GM13976 (cell line): ENCODE measurements at regions not wholly inside any gene's neighbourhood (a gene's known extent, or its start where the extent isn't known, plus 50 kb on each side); places are given as distances from the start of the nearest gene placed in this dataset.

Experiments
- DNase-seq: peaks from one replicate; pipeline ENCODE4 v3.0.0; 2012; ENCODE audit warnings: low spot score
- in situ Hi-C: fragments of 300-500 bp; cut with MboI; formaldehyde crosslinking; loops from one replicate; pipeline ENCODE4 v1.12.0; 2022; ENCODE audit warnings: low sequenced_read_pairs, mixed read lengths, inconsistent platforms; ENCODE audit not compliant: unreplicated experiment
- TF ChIP-seq, protein P1 (sequence below): IDR thresholded peaks from 2 replicates; pipeline ENCODE4 v1.5.1; 2012; ENCODE audit warnings: borderline replicate concordance, mild to moderate bottlenecking; ENCODE audit not compliant: insufficient read depth; ENCODE audit errors: extremely low read depth, missing control alignments, control extremely low read depth

- in situ Hi-C loops, result no loop called here
- TF ChIP-seq, protein P1, sequence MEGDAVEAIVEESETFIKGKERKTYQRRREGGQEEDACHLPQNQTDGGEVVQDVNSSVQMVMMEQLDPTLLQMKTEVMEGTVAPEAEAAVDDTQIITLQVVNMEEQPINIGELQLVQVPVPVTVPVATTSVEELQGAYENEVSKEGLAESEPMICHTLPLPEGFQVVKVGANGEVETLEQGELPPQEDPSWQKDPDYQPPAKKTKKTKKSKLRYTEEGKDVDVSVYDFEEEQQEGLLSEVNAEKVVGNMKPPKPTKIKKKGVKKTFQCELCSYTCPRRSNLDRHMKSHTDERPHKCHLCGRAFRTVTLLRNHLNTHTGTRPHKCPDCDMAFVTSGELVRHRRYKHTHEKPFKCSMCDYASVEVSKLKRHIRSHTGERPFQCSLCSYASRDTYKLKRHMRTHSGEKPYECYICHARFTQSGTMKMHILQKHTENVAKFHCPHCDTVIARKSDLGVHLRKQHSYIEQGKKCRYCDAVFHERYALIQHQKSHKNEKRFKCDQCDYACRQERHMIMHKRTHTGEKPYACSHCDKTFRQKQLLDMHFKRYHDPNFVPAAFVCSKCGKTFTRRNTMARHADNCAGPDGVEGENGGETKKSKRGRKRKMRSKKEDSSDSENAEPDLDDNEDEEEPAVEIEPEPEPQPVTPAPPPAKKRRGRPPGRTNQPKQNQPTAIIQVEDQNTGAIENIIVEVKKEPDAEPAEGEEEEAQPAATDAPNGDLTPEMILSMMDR, result no peak
- no peak for DNase-seq
Measured at GRCh38 chr6:115396112-115396906, 664.4 kb downstream of the FRK start.

DNA sequence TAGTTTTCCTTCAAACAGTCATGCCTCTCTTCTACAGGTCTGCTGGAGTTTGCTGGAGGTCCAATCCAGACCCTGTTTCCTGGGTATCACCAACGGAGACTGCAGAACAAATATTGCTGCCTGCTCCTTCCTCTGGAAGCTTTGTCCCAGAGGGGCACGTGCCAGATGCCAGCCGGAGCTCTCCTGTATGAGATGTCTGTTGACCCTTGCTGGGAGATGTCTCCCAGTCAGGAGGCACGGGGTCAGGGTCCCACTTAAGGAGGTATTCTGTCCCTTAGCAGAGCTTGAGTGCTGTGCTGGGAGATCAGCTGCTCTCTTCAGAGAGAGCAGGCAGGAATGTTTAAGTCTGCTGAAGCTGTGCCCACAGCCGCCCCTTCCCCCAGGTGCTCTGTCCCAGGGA lies 666.9 kb downstream of the FRK start:
- TF ChIP-seq, protein P1, result no peak
- in situ Hi-C loops, result no loop called here

GRCh38 chr6:115370202-115370601 lies 690.5 kb downstream of the FRK start:
- DNase-seq, result no peak
- in situ Hi-C loops, result no loop called here
- TF ChIP-seq, protein P1, result no peak

More for the DNA sequence above, 666.9 kb downstream of the FRK start:
- no peak for DNase-seq

DNA sequence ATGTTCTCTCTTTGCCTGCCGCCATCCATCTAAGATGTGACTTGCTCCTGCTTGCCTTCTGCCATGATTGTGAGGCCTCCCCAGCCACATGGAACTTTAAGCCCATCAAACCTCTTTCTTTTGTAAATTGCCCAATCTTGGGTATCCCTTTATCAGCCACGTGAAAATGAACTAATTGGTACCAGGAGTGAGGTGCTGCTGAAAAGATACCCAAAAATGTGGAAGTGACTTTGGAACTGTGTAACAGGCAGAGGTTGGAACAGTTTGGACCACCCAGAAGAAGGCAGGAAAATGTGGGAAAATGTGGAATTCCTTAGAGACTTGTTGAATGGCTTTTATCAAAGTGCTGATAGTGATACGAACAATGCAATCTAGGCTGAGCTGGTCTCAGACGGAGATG lies 694.9 kb downstream of the FRK start:
- in situ Hi-C loops, result no loop called here
- TF ChIP-seq, protein P1, result no peak
- DNase-seq, result no peak

DNA sequence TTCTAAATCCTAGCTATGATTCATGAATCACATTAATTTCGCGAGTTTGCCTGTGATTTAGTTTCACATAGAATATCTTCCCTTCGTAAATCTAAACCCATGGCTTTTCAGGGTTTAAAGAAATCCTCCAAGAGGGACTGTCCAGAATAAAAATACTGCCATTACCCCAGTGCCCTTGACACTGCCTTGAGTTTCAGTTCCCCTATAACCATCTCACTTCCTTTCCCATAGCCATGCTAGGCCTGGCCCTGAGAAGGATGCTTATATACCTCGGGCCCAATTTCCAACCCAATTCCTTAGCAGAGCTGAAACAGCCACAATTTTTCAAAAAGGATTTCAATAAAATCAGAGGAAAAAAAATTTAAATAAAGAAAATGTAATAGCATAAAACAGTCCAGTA lies 697.3 kb downstream of the FRK start:
- in situ Hi-C loops, result no loop called here
- DNase-seq, result no peak
- TF ChIP-seq, protein P1, result no peak

- TF ChIP-seq, protein P1, result no peak
Measured at GRCh38 chr6:115362234-115362633, 698.5 kb downstream of the FRK start.

More at GRCh38 chr6:115362234-115362633, 698.5 kb downstream of the FRK start:
- in situ Hi-C loops, result no loop called here
- DNase-seq, result no peak
